ENCODE measurements at regions not wholly inside any gene's neighbourhood (a gene's known extent, or its start where the extent isn't known, plus 50 kb on each side); places are given as distances from the start of the nearest gene placed in this dataset.

- no peak for DNase-seq (ENCODE audit: low read depth)
Measured at GRCh38 chr13:40336228-40337221, 329.9 kb downstream of the FOXO1 start.

GRCh38 chr13:40337651-40338050 is 328.8 kb downstream of the FOXO1 start:
- no peak for DNase-seq (ENCODE audit: low read depth)

- DNase-seq (ENCODE audit: low read depth) = no peak
Measured at GRCh38 chr13:40338217-40338616, 328.2 kb downstream of the FOXO1 start.

DNA sequence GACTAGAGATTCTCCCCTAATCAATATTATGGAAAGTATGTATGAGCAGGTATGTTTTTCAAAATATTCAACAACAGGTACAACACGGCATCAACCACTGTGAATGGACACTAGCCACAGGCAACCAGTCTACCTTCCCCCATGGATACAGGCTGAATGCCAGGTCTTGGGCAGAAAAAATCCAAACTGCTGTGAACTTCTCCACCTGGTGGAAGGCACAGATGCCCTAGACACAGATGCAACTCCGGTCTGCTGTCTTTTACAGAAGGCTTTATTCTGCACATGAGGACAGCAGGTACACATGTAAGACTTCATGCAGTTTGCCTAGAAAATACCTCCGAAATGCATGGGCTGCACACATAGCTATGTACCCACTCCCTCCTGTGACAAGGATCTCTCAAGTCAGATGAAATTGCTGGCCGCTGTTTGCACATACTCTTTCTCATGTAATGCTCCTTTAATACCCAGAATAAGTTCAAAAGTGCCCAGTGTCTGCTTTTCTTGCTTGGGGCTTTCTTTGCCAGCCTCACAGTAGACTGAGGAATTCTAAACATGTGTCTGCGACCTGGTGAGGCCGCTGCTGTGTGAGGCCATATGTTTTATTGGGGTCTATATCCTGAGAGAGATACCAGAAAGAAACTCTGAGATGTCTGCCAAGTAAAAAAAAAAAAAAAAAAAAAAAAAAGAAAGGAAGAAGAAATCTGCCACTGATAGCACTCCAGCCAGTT is 325.9 kb downstream of the FOXO1 start:
- DNase-seq (ENCODE audit: low read depth) = peak; percentile 27

DNA sequence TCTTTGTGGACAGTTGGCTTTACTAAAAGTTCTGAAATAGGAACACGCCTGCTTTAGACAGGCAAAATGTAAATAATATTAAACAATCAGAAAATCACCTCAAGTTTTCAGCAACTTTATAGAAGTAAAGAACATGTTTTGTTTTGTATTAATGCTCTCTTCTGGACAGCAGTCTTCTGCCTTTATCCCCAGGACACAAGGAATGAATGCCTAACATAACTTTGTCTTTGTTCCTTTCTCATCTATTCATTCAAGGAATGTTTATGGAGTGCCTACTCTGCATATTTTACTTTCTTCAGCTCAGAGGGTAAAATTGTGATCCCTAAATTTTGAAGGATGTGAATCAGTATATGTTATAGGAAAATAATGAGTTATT is 325.4 kb downstream of the FOXO1 start:
- DNase-seq (ENCODE audit: low read depth) = no peak

- no peak for DNase-seq (ENCODE audit: low read depth)
Measured at GRCh38 chr13:40341501-40341900, 324.9 kb downstream of the FOXO1 start.

GRCh38 chr13:40342461-40342860 is 324.0 kb downstream of the FOXO1 start:
- DNase-seq (ENCODE audit: low read depth) = no peak

DNA sequence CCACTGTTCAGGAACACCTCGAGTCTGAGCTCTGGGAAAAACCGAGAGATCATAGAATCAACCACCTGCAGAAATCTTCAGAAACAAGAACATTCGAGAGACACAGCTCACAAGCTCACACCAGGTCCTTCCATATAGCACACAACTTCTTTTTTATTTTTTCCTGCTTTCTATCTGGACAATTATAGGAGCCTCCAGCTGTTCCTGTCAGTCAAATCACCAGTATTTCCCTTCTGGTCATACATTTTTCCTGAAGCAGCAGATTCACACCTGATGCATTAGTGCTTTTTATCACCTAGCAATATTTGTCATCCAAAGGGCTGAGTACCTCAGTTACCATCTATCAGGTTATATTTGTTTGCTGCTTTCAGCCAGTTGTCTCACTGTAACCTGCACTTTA is 323.5 kb downstream of the FOXO1 start:
- DNase-seq (ENCODE audit: low read depth) = no peak

- DNase-seq (ENCODE audit: low read depth) = no peak
Measured at GRCh38 chr13:40343550-40344269, 322.7 kb downstream of the FOXO1 start.

- DNase-seq (ENCODE audit: low read depth) = peak; percentile 83
Measured at GRCh38 chr13:40344270-40345148, 321.9 kb downstream of the FOXO1 start.

DNA sequence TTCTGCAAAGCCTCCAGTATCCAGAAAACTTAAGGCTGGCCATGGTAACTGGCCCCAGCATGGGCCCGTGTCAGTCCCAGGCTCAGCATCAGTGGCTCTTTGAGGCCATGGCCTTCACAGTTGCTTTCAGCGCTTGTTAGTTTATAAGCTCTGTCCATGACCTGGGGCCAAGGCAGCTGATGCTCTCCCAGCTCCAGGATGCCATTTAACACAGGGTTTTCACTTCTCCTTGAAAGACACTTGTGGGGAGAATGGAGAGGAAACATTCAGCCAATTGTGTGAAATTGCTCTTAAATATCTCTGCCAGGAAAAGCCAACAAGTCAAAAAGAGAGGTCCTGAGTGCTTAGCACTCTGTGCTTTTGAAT is 321.3 kb downstream of the FOXO1 start:
- DNase-seq (ENCODE audit: low read depth) = no peak

- DNase-seq (ENCODE audit: low read depth) = no peak
Measured at GRCh38 chr13:40345654-40346372, 320.6 kb downstream of the FOXO1 start.

- peak; percentile 31 for DNase-seq (ENCODE audit: low read depth)
Measured at GRCh38 chr13:40346592-40346991, 319.8 kb downstream of the FOXO1 start.

- DNase-seq (ENCODE audit: low read depth) = no peak
Measured at GRCh38 chr13:40348096-40348679, 318.3 kb downstream of the FOXO1 start.

GRCh38 chr13:40350283-40350992 is 316.0 kb downstream of the FOXO1 start:
- no peak for DNase-seq (ENCODE audit: low read depth)

DNA sequence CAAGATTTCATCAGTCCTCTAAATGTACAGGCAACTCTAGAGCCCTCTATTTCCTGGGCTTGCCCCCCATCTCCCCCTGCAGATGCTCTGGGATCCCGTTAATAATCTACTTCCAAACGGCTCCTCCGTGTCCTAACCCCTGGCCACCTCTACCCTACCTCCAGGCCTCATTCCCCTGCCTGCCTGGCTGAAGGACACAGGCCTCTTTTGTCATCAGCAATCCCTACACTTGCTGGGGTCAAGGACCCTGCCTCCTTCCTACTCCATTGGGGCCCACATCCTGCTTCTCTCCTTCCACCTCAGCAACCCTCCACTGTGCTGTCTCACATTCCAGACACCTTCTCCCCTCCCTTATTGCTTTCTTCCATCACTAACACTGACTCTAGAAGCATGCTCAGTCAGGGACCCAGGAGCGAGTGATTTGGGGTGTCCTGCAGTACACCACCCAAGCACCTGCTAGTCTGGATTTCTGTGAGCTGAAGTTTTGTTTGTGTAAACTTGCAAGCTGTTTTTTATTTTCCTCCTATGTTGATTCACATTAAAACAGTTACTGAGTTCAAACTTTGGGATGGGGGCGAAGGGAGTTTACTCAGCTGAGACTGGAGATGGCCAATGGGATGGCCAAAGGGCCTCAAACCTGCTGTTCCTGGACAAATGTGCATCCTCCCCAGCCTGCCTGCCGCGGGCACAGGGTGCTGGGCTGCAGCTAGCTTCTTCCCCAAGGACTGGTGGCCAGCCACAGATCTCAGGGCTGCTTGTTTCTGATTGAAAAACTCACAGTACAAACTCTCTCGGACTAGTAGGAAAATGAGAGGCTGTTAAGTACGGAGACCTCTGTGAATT is 314.7 kb downstream of the FOXO1 start:
- DNase-seq (ENCODE audit: low read depth) = no peak

GRCh38 chr13:40352380-40352778 is 314.1 kb downstream of the FOXO1 start:
- no peak for DNase-seq (ENCODE audit: low read depth)

GRCh38 chr13:40352802-40353562 is 313.5 kb downstream of the FOXO1 start:
- DNase-seq (ENCODE audit: low read depth) = no peak

All from renal cortical epithelial cell (primary cell).